ENCODE measurements at regions not wholly inside any gene's neighbourhood (a gene's known extent, or its start where the extent isn't known, plus 50 kb on each side); places are given as distances from the start of the nearest gene placed in this dataset.
A peak's percentile ranks its signal among the peaks of the same experiment; 100 is the strongest.

DNA sequence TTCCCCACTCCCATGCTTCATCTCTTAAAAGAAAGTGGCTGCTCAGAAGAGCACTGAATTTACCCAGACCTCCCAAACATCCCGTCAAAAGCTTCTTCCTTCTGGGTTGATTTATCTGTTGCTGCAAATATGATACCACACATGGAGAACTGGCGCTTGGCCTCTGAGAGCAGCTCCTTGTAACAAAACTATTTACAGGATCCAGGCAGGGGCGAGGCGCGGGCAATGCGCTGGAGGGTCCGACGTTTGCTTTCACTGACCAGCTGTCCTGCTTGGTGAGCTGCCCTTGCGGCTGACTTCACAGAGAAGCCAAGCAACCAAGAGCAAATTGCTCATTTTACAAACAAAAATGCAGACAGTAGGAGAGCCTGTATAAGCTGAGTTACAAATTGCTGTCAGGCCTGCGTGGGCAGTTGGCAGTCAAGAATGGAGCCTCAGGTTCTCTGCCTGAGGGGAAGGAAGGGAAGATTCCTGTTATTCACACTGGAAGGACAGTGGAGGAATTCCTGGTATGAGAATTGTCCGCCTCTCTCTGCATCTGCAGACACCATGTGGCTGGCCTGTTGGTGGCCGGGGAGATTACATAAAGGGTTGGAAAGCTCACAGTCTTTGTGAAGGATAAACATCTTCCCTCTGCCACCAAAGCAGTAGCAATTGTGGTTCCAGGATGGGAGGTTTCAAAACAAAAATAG lies 192.2 kb upstream of the LEF1 start:
- no peak for DNase-seq

DNA sequence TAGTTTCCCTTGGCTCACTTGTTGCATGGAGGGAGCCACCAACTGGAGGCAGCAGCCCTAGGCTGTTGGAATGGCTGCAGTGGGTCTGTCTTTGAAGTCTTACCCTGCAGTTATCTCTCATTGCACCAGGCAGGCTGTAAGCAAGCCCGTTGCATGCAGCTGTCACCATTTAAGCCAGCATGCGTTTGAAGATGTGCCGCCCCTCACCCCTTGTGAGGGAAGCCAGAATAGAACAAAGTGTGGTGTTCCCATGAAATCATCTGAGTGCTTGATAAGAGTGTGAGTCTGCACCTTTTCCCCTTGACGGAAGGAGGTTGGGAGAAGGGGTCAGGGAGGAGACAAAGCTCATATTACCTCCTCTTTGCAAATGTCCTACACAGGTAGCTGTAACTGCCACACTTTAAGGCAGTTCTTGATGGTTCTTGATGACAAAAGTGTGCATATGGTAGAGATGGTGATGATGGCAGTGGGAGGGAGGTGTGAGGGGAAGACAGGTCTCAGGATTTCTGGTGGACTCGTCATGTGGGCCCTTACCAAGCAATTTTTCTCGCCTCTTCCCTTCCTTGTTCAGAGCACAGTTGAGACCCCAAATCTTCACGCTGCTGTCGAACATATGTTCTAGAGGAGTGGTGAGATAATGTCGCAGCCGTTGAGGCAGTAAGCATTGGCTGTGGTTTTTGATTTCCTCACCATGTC lies 191.4 kb upstream of the LEF1 start:
- DNase-seq: no peak

DNA sequence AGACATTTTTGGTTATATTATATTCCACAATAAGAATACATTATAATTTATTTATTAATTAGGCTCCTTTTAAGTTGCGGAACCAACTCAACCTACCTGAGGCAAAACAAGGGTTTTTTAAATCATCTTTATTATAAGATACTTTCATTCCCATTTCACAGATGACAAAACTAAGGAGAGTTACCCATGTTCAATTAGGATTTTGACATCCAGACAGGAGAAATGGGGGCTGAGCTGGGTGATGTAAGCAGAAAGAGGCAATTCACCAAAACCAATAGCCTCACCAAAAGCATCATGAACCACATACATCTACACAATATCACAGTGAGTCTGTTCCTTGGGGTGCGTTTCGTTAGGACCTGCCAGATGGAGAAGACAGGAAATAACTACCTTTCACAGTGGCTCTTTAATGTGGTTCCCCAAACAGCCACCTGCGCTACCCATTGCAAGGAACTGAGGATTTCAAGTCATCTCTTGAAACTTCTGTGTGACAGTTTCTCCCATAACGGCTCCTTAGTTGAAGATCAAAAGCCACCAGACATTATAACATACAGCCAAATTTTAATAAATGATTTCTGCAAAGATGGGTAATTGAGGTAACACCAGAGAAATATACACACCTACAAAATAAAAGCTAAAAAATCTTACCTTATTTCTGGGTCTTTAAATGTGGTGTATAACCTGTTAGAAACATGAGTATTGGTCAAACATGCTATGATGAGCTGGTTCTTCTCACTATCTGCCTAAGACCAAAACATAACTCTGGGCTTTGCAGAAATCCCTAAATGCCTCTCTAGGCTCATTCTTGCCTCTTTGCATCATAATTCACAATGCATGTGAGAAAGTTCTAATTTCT lies 190.6 kb upstream of the LEF1 start:
- peak; percentile 38 for DNase-seq

DNA sequence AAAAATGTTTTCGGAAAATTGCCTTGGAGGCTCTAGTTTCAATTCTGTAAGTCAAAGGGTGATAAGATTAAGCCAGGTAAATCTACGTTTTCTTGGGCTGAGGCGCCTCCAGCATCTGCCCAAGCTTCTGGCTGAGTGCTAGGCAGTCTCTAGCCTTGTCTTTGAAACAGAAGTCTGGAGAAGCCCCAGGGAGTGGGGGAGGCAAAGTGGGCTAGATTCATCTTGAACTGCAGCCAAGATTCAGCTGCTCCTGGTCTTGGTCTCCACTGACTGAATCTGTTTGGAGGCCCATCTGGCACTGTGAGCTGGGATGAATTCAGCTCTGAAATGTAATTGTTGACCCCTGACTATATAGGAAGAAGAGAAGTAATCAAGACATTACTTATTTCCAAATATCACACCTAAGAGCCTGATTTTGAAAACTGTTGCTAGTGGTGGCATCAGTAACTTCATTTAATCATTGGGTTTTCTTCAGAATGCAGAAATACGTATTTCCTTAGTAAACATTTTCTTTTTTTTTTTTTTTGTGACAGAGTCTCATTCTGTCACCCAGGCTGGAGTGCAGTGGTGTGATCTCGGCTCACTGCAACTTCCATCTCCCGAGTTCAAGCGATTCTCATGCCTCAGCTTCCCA lies 187.3 kb upstream of the LEF1 start:
- DNase-seq: no peak

- DNase-seq: no peak
Observed at GRCh38 chr4:108355186-108355901, 186.6 kb upstream of the LEF1 start.

DNA sequence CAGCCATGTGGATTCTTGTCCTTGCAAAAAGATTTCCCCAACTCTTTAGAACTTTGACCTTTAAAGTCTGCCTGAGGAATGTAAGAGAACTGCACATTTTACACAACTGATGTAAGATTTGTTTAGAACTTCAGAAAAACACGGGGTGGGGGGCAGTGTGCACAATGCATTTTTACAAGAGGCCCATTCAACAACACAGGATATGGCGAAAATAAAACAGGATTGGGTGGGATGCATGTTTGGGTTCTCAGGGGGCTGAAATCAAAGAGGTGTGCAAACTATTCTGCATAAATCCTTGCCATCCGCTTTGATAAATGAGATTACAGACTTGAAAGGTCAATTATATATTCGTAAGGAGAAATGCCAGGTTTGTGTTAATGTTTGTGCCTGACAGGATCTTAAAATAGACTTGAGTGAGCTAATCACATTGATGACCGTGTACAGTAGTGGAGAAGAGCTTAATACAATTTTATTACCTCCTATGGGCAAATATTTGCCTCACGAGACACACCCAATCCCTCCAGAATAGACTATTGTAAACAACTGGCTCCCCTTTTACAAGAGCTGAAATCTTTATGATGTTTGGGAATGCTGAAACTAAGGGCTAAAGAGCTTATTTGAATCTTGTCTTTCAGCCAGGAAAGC lies 184.1 kb upstream of the LEF1 start:
- no peak for DNase-seq

DNA sequence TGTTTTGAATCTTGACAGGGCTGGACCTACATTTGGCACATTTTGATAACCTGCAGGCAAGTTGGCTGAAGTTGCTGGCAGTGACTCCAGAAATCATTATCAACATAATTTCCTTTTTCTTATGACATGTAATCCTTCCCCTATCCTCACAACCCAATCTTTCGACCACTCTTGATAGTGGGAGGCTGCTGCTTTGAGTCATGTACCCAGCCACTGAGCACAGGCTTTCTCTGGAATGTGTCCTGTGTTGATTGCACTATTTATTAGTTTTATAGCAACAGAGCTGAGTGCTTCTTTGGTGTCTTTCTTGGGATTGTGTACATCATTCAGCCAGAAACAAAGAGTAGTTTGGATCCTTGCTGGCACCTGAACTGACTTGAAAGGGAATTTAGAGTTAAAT lies 183.1 kb upstream of the LEF1 start:
- no peak for DNase-seq

GRCh38 chr4:108350332-108350731 lies 181.6 kb upstream of the LEF1 start:
- no peak for DNase-seq

- DNase-seq: no peak
Observed at GRCh38 chr4:108346818-108347210, 178.1 kb upstream of the LEF1 start.

GRCh38 chr4:108345862-108346817 lies 177.4 kb upstream of the LEF1 start:
- DNase-seq: no peak

DNA sequence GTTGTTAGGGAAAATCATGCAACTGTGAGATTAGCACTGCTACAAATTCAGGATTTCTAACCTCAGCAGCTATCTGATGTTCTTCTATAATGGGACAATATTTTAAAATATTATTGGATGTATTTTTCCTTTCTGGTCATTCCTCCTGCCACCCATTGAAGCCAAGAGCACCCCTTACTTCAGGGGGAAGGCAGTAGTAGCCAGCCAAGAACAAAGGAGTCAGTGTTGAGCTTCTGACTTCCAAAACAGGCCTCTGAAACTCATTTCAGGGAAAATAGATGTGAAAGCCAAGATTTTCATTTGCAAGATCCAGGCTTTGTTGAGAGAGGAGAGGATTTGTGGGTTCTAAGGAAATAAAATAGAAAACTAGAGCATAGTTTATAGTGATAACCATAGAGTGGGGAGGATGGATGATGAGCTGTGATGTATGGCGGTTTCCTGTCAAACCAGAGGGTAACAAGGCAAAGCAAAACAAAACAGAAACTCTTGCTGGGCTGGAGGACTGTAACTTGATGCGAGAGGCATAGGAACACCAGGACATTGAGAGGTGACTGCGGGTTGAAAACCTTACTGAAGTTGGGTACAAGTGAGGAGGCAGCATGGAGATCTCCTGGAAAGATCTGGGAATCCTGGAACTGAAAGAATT lies 173.7 kb upstream of the LEF1 start:
- DNase-seq: no peak

DNA sequence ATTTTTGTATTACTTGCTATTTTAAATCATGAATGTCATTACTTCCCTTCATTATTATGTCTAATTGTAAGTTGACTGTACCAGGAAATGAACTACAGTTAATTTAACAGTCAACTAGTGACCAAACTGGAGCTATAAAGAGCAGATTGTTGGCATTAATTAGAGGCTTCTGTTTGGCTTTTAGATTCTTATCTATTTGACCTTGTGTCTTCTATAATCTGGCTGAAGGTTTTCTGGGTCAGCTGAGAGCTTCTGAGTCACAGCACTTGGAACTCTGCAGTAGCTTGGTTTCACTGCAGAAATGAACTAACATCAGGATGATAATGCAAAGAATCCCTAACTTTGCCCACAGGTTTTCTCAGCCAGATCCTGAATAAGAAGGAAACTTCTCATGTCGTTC lies 169.2 kb upstream of the LEF1 start:
- DNase-seq: no peak

DNA sequence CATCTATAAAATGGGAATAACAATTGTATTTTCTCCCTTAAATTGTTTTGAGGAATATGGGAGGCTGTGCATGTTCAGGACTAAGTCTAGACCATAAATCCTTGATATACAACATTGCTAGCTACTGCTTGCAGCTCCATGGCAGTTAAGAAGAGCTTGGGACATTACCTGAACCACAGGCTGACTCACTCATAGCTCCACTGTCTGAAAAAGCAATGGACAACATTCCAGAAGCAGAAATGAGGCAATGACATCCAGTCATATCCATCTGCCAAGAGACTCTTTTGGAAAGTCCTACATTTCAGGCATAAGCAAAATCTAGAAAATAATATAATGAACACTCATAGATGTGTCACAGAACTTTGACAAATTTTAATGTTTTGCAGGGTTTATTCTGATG lies 167.3 kb upstream of the LEF1 start:
- DNase-seq: no peak

GRCh38 chr4:108335081-108335480 lies 166.3 kb upstream of the LEF1 start:
- no peak for DNase-seq

- DNase-seq: no peak
Observed at GRCh38 chr4:108334031-108334430, 165.3 kb upstream of the LEF1 start.

- no peak for DNase-seq
Observed at GRCh38 chr4:108333353-108333942, 164.7 kb upstream of the LEF1 start.

- no peak for DNase-seq
Observed at GRCh38 chr4:108331905-108332632, 163.3 kb upstream of the LEF1 start.

DNA sequence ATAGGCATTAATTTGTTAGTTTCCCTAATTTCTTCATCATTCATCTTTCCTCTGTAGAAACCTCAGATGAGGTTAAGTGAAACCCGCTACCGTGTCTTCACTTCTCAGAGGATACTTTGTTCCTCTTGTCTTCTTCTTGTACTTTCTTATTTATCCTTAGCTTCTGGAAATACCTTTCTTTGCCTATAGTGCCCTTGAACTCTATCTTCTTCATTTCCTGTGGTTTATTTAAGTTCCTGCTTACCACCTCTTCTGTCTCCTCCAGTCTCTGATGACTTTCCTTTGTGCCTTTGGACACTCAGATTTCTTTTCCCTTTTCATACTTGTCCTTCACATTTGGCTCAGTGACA lies 159.6 kb upstream of the LEF1 start:
- DNase-seq: no peak

- no peak for DNase-seq
Observed at GRCh38 chr4:108327642-108328382, 159.1 kb upstream of the LEF1 start.
